A204.1 (cell line): ENCODE measurements at regions not wholly inside any gene's neighbourhood (a gene's known extent, or its start where the extent isn't known, plus 50 kb on each side); places are given as distances from the start of the nearest gene placed in this dataset.

Experiments
- FAIRE-seq: peaks from 2 replicates; lab custom pipeline; 2012; peaks lifted over from hg19 to GRCh38; lab: Jason Lieb, UNC

DNA sequence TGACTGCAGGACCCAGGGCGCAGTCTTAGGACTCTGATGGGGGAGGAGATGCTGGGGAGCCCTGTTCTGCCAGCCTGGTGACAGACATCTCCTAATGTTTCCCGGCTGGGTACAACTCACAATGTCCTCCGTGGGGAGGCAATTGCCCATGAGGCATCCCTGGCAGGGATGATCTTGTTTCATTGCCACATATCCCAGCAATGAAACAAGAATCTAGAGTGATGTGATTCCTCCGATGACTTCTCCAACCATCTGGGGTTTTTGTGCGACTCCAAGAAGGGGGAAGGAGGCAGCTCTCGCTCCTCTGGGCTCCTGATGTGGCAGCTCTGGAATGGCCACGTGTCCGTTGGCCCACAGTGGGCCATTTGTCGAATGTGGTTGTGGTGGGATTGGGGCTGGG lies 255.8 kb downstream of the SEC14L1 start:
- FAIRE-seq = no peak

DNA sequence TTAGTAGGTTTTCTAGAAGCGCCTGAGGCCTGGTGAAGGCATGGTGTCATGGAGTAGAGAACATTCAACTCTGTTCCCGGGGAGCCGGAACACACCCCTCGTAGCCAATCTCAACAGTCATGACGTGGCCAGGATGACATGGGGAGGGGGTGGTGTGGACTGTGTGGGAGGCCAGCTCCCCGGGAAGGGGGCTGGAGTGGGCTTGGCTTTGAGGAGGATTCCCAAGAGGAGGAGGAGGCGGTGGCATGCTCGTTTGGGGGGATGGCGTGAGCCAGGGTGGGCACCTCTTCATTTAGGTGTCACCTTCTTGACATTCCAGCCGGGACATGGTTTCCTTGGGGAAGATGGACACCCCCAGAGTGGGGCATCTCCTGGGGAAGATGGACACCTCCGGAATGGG lies 257.5 kb downstream of the SEC14L1 start:
- no peak for FAIRE-seq

DNA sequence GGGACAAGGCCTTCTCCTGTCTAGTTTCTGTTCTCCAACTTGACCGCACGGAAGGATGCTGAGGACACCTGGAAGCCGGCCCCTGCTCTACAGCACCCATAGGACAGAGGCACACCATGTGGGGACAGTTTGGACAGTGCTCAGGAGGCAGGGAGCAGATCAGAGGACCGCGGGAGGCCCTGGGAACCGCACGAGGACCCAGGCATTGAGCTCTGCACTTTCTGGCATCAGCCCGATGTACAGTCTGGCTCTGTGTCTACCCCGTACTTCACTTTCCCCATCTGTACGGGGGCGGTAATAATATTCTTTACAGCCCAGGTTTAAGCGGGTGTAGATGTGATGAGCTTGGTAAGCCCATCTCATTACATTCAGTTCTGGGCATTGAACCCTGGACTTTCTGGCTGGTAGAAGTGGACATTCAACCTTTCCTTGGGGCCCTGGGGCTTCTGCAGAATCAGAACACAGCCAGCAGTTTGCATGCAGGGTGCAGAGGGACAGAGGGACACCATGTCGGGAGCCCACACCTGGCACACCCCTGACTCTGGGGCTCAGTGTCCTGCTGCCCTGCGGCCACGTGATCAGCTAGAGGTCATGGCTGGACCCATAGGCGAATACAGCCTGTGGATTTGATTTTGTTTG lies 258.7 kb downstream of the SEC14L1 start:
- FAIRE-seq = no peak

DNA sequence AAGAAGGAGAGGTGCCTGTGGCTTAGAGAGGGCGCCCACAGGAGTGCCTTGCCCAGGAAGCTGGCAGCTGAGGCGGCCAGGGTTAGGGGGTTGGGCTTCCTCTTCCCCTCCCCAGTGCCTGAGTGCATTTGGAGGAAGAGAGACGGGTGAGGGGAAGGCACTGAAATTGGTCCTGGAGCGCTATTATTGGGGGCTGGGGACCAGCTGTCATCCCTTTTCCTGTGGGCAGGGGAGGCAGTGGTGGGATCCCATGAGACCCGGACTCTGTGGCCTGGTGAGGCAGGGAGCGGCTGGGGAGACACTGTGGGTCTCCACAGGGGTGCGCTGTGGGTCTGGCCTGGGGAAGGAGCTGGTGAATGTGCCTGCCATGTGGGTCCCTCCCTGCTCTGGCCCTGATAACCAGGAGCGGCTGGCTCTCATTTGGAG lies 259.7 kb downstream of the SEC14L1 start:
- FAIRE-seq = no peak

DNA sequence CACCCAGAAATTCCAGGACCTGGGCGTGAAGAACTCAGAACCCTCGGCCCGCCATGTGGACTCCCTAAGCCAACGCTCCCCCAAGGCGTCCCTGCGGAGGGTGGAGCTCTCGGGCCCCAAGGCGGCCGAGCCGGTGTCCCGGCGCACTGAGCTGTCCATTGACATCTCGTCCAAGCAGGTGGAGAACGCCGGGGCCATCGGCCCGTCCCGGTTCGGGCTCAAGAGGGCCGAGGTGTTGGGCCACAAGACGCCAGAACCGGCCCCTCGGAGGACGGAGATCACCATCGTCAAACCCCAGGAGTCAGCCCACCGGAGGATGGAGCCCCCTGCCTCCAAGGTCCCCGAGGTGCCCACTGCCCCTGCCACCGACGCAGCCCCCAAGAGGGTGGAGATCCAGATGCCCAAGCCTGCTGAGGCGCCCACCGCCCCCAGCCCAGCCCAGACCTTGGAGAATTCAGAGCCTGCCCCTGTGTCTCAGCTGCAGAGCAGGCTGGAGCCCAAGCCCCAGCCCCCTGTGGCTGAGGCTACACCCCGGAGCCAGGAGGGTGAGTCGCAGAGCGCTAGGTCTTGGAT lies 261.5 kb downstream of the SEC14L1 start:
- no peak for FAIRE-seq

DNA sequence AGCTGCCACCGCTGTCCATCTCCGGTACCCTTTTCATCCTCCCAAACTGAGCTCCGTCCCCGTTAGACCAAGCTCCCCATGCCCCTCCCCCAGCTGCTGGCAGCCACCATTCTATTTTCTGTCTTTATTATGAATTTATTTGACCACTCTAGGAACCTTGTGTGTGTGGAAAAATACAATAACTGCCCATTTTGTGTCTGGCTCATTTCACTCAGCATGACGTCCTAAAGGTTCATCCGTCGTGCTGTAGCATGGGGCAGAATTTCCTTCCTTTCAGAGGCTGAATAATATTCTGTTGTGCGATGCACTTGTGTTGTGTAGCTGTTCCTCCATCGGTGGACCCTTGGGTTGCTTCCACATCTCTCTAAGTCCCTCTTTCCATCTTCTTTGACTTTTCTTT lies 263.1 kb downstream of the SEC14L1 start:
- FAIRE-seq = no peak

DNA sequence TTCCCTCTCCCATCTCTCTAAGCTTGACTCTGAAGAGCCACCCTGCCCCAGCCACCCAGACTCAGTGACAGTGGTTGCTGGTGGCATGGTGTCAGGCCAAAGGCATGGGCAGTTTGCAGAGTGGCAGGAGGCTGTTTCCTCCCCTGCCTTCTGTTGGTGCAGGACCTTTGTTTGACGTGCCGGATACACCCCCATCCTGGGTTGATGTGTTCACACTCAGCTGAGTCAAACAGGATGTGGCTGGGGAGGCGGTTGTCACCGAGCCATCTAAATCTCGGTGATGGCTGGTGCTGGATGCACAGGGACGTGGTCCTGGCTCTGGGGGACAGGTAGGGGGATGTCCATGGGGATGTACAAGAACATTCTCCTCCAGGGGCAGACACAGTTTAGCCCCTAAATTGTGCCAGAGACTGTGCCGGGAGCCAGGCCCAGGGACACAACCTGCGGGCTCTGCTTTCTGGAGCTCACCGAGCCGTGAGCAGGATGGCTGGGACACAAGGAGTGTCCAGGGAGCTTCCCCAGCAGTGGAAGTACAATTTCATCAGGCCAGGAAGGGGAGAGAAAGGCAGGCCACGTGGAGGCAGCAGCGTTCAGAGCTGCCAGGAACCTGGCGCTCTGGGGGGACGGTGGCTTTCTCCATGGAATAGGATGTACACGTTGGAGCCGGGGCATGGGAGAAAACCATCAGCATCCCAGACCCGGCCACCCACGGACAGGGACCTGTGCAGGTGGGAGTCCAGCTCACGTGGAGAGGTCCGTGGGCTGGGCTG lies 264.2 kb downstream of the SEC14L1 start:
- FAIRE-seq = no peak

DNA sequence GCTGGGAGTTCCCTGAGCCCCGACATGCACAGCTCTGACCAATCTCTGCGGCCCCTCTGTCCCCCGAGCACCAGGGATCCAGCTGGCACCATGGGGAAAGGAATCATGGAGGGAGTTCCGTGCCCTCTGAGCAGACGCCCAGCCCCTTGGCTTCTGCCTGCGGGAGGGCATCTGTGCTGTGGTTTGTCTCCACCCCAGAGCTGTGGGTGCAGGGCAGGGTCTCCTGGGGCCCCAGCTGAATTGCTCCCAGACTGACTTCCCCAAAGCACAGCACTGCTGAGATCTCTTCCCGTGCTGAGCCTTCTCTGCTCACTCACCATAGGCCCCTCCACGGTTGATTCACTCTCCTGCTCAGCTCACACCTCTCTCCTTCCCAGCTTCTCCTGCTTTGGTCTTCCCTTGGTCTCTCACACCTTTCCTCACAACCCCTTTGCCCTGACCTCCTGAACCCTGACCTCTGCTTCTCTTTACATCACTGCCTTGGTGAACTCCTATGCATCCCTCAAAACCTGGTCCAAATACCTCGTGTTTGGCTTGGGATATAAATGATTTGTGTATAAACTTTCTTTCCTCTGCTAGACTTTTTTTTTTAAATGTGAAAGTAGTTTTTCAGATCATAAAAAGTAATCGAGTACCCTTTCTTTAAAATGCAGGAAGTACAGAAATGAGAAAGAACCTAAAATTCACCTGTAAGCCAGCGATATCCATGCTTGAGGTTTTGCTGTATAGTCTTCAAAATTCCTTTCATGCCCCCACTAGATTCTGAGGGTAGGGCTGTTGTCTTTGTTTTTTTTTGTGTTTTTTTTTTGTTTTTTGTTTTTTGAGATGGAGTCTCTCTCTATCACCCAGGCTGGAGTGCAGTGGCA lies 265.3 kb downstream of the SEC14L1 start:
- FAIRE-seq = no peak

DNA sequence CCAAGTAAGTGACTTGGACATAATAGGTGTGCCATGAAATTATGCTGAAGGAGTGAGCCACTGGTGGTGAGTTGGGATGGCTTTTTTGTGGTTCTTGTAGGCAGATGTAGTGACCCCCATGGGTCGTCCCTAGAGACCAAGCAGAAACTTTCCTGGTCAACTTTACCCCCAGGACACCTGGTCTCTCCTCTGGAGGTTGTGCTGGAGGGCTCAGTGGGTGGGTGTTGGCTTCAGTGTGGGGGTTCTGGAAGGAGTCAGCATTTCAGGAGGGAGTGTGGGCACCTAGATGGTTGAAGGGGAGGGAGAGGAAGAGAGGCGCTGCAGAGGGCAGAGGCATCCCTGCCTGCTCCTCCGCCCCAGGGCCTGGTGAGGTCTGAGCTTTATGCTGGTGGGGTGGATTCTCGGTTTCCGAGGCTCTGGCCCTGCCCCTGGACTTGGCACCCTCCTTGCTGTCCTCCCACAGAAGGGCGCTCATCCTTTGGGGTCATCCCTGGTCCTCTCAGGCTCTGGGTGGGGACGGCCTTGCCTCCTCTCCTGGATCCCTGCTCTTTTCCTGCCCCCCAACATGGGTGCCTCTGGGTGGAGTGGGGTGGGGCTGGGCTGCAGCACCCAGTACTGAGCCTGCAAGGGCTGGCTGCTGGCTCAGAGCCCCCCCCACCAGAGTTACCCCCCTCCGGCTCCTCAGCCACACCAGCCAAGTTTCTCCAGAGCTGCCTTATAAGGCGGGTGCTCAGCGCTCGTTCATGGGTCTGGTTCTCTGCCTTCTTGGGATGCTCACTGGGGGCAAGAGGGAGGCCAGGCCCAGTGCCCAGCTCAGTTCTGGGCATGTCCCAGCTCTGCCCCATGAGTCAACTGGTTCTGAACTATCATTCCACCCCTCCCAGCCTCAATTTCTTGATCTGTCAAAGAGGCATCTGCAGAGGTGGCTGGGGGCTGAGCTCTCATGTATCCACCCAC lies 266.8 kb downstream of the SEC14L1 start:
- no peak for FAIRE-seq

DNA sequence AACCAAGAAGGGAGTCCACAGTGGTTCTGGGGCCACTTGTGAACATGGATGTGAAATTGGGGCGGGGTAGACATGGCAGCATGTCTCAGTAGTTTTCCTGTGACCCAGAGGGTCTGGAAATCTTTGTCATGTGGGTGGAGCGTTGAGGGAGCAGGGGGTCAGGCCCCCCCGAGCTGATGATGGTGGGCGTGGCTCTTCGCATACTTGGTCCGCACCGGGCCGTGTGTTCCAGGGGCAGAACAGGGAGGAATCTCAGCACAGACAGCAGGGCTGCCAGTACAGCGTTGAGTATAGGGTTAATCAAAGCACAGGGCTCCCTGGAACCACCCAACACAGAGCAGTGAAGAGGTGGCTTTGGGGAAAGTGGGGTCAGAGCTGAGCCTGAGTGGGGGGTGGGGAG lies 267.5 kb downstream of the SEC14L1 start:
- FAIRE-seq = no peak

DNA sequence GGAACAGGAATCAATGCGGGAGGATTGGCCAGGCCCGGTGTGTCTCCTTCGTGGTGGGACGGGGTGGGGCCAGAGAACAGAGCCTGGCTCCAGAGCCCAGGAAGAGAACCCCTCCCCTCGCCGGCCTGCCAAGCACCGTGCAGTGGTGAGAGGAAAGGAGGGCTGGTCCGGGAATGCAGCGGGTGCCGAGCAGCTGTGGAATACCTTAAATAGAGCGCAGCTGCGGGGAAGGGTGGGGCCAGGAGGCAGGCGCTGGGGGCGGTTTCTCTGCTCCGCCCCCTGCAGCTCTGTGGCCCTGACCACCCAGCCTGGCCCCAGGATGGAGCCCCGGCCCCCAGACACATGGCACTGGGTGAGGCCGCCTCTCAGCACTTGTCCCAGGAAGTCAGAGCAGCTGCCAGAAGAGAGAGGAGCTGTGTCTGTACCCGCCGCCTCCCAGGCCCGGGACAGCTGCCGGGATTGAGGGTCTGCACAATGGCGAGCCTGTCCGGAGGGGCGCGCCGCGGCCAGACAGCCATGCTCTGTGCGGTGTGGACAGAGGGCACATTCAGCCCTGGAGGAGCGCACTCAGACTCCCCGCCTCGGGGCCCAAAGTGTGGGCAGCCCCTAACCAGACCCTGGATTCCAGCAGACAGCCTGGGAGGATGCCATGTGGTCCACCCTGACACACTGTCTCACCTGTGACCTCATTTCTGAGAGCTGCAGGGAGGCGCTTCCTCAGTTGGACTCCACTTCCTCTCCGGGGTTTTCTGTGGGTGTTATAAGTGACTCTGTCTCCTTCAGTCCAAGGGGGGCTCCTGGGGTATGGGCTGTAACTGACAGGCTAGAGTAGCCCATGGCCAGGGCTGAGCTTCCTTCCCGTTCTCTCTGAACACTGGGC lies 268.8 kb downstream of the SEC14L1 start:
- no peak for FAIRE-seq

DNA sequence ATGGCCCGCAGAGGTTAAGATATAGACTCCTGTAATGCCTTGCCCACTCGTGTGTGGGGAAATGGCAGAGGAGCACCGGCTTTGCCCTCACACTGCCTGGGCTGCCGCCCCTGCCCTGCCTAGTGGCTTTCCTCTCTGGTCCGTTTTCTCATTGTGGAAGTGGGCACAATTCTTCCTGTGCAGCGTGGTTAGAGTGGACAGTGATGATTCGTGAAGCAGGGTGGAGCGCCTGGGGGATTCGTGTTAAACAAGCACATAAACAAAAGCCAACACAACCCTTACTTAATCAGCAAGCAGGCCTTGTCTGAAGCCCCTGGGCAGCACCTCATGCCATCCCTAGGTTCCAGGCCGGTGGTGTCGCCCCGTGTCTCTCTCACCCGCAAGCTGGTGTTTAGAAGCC lies 269.7 kb downstream of the SEC14L1 start:
- FAIRE-seq = no peak

DNA sequence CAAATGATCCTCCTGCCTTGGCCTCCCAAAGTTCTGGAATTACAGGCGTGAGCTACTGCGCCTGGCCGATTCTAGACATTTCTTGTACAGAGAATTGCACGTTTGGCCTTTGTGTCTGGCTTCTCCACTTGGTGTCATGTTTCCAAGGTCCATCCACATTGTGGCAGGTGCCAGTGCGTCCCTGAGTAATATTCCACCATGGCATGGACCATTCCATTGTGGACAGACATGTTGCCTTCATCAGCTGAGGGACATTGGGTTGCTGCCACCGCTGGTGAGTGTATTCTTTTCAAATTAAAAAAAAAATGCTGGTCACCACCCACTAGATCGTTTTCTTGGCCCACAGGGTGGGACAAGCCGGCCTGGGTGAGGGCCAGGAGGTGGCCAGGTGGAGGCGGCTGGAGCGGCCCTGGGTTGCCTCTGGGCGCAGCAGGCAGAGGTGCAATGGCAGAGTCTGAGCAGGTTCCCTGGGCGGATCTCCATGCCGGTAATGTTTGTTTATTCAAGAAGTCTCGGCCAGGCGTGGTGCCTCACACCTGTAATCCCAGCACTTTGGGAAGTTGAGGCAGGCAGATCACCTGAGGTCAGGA lies 274.1 kb downstream of the SEC14L1 start:
- no peak for FAIRE-seq

DNA sequence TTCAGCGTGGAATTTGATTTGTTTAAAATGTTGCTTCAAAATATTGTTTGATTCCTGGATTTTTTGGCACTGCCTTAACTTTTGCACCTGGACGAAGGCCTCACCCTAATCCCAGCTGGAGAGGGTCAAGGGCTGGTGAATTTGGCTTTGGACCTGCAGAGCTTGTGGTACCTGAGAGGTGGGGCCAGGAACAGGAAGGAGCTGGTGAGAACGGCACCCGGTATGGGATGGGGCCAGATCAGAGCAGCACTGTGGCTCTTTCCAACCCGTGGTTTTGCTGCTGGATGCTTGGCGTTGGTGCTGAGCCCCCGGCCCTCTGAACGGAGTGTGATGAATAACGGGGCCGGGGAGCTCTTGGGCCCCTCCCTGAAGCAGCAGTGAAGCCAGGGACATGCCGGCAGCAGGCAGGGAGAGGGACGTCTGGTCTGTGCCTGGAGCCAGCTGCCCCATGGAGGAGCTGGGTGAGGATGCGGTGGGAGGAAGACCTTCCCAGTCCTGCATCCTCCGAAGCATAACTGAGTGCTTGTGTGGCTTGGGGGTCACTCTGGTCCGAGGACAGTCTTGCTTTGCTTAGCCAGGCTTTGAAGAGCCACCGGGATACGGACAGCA lies 275.4 kb downstream of the SEC14L1 start:
- FAIRE-seq = no peak

DNA sequence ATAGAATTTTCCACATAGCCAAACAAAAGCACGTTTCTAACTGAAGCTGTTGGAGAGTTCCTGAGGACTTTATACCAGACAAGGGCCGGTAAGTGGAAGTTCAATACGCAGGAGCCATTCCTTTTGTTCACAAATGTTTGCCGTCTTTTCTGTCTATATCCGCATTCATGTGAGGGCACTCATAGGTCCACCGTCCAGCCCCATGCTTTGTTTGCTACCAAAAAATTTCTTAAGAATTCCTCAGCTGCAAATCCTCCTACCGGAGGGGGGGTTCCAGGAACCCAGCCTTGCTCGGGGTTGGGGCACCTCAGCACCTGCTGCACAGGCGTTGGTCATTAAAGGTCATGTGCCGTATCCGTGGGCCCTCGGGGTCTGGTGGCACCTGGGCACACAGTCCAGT lies 276.8 kb downstream of the SEC14L1 start:
- FAIRE-seq = no peak

DNA sequence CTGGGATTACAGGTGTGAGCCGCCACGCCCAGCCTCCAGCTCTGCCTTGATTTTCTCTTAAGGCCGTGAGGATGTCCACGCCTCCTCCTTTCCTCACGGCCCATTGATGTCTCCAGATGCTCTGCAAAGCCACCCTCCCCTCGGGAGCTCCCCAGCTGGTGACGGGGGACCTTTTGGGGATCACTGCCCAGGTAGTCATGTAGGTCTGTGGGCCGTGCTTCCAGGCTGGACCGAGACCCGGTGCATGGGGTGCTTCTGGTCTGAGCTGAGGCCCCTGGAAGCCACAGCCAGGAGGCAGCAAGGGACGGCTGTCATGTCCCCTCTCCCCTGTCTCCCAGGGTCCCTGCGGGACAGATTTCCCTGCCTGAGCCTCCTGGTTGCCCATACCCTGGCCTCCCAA lies 277.8 kb downstream of the SEC14L1 start:
- FAIRE-seq = no peak

DNA sequence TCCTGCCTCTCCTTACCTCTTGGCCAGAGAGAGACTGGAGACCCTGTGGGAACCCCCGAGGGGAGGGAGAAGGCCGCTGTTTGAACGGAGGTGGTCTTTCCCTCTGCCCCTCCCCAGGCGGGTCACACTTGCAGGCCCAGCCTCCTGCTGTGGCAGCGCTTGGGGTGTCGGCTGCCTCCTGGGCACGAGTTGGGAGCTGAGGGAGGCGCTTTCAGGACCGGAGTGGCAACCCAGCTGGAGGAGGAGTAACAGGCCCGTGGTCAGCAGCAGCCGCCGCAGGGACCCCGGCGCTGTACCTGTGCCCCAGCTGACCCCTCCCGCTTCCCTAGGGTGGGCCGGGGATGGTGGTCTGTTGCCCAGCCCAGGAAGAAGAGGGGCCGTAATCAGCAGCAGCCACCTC lies 278.3 kb downstream of the SEC14L1 start:
- no peak for FAIRE-seq

DNA sequence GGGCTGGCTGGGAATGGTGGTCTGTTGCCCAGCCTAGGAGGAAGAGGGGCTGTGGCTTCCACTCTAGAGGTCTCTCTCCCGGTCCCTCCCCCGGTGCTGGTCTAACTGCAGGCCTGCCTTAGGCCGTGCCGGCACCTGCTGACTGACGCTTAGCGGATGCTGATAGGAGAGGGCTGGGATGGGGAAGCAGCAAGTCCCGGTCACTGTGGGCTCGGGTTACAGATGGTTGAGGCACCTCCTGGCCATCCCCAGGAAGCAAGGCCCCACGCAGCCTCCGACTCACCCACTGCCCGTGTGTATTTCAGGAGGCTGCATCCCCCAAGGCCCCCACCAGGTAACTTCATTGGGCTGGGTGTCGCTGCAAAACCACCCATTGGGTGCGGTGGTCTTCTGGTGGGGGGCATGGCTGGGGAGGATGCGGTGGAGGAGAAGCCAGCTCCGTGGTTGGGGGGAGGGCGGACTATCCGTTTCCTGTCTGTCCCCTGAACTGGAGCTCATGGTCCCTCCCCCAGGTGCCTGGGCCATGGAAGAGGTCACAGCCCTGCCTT lies 278.9 kb downstream of the SEC14L1 start:
- no peak for FAIRE-seq

DNA sequence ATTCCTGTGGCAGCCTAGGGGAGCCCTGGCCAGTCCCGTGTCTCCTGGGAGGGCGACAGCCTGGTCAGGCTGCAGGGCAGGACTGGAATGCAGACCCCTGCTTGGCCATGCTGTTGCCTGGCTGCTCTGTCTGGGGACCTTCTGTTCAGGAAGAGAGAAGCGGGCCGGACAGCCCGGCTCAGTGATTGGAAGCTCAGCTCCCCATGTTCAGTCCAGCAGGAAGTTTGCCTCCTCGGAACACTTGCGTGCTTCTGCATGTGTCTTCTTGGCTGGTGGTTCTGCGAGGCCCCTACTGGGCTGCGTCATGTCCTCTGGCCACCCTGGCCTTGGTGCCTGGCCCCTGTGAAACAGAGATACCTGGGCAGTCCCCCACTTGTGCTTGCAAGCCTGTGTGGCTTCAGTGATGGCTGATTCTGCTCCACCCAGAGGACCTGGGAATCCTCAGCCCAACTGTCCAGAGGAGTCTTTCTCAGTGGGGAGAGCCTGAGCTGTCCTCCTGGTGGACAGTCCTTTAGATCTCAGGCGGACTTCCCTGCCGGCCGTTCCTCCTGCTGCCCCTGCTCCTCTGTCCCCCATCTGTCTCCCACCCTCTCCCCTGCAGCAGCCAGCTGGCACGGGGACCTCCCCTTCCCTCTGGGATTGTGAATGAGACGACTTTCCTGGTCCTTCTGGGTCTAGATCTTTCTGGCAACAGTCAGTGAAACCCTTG lies 279.5 kb downstream of the SEC14L1 start:
- no peak for FAIRE-seq
